D341Med (cell line): ENCODE measurements at regions not wholly inside any gene's neighbourhood (a gene's known extent, or its start where the extent isn't known, plus 50 kb on each side); places are given as distances from the start of the nearest gene placed in this dataset.

ENCODE experiments used
- DNase-seq: peaks from one replicate; pipeline ENCODE4 v3.0.0; 2012; ENCODE audit warnings: low spot score

GRCh38 chr5:99724732-99725290, 796.0 kb upstream of the CHD1 start:
- no peak for DNase-seq

GRCh38 chr5:99721506-99721905, 792.7 kb upstream of the CHD1 start:
- DNase-seq = no peak

GRCh38 chr5:99715921-99716320, 787.1 kb upstream of the CHD1 start:
- no peak for DNase-seq

GRCh38 chr5:99706160-99706559, 777.4 kb upstream of the CHD1 start:
- no peak for DNase-seq

GRCh38 chr5:99702565-99702964, 773.8 kb upstream of the CHD1 start:
- no peak for DNase-seq

- DNase-seq = peak; percentile 14
Observed at GRCh38 chr5:99694884-99695283, 766.1 kb upstream of the CHD1 start.

GRCh38 chr5:99686538-99686937, 757.7 kb upstream of the CHD1 start:
- no peak for DNase-seq

GRCh38 chr5:99675974-99676373, 747.2 kb upstream of the CHD1 start:
- no peak for DNase-seq

- DNase-seq = peak; percentile 50
Observed at GRCh38 chr5:99674101-99674500, 745.3 kb upstream of the CHD1 start.

- DNase-seq = no peak
Observed at GRCh38 chr5:99664972-99665371, 736.2 kb upstream of the CHD1 start.

GRCh38 chr5:99651298-99651697, 722.5 kb upstream of the CHD1 start:
- DNase-seq = no peak

- no peak for DNase-seq
Observed at GRCh38 chr5:99646011-99646647, 717.3 kb upstream of the CHD1 start.

GRCh38 chr5:99644822-99645221, 716.0 kb upstream of the CHD1 start:
- no peak for DNase-seq

GRCh38 chr5:99640646-99641045, 711.8 kb upstream of the CHD1 start:
- no peak for DNase-seq

GRCh38 chr5:99639905-99640304, 711.1 kb upstream of the CHD1 start:
- DNase-seq = no peak

- DNase-seq = no peak
Observed at GRCh38 chr5:99636663-99637062, 707.9 kb upstream of the CHD1 start.

- DNase-seq = no peak
Observed at GRCh38 chr5:99621772-99622681, 693.2 kb upstream of the CHD1 start.

- no peak for DNase-seq
Observed at GRCh38 chr5:99617335-99617734, 688.5 kb upstream of the CHD1 start.

- DNase-seq = no peak
Observed at GRCh38 chr5:99614888-99615287, 686.1 kb upstream of the CHD1 start.

- DNase-seq = no peak
Observed at GRCh38 chr5:99607124-99607523, 678.3 kb upstream of the CHD1 start.

GRCh38 chr5:99605904-99606303, 677.1 kb upstream of the CHD1 start:
- DNase-seq = no peak

- no peak for DNase-seq
Observed at GRCh38 chr5:99600952-99601351, 672.1 kb upstream of the CHD1 start.

GRCh38 chr5:99590806-99591205, 662.0 kb upstream of the CHD1 start:
- no peak for DNase-seq
